ENCODE measurements at regions not wholly inside any gene's neighbourhood (a gene's known extent, or its start where the extent isn't known, plus 50 kb on each side); places are given as distances from the start of the nearest gene placed in this dataset.

GRCh38 chr20:1788044-1788443 is 107.2 kb upstream of the SIRPA start:
- Histone ChIP-seq H3K27me3 (ENCODE audit: low read depth, low read length) (peaks cover 64% of the 10 kb centered on the region), H3K36me3 (replicated peaks; ENCODE audit: low read depth, low read length) (no peaks in the 10 kb centered on the region), H3K27ac (ENCODE audit: low read length) (no peak overlapping the region), H2AFZ (ENCODE audit: low read depth, low read length) (no peak overlapping the region), H3K9me3 (ENCODE audit: insufficient read depth, low read length) (no peaks in the 10 kb centered on the region), H3K9ac (ENCODE audit: low read length) (no peak overlapping the region), H4K20me1 (ENCODE audit: insufficient read depth, low read length) (no peaks in the 10 kb centered on the region), H3K4me1 (ENCODE audit: low read length) (peaks cover 17% of the 10 kb centered on the region), H3K4me2 (ENCODE audit: low read length) (no peak overlapping the region), H3K4me3 (ENCODE audit: low read length) (no peak overlapping the region), H3K79me2 (ENCODE audit: low read length) (no peaks in the 10 kb centered on the region)
- TF ChIP-seq EZH2phosphoT487 (IDR thresholded peaks at IDR 0.05; ENCODE audit: low read depth) (no peak), CTCF (IDR thresholded peaks at IDR 0.05; ENCODE audit: low read depth, low read length) (no peak)

GRCh38 chr20:1786486-1786885 is 108.7 kb upstream of the SIRPA start:
- no peaks in the 10 kb centered on the region for H3K36me3 ChIP-seq (replicated peaks; ENCODE audit: low read depth, low read length)
- H3K9me3 ChIP-seq (ENCODE audit: insufficient read depth, low read length), result no peaks in the 10 kb centered on the region
- H2AFZ ChIP-seq (ENCODE audit: low read depth, low read length), result no peak overlapping the region
- H4K20me1 ChIP-seq (ENCODE audit: insufficient read depth, low read length), result no peaks in the 10 kb centered on the region
- H3K9ac ChIP-seq (ENCODE audit: low read length), result no peak overlapping the region
- TF ChIP-seq EZH2phosphoT487 (IDR thresholded peaks at IDR 0.05; ENCODE audit: low read depth) (no peak), CTCF (IDR thresholded peaks at IDR 0.05; ENCODE audit: low read depth, low read length) (no peak)
- H3K4me1 ChIP-seq (ENCODE audit: low read length), result peaks cover 20% of the 10 kb centered on the region
- H3K27me3 ChIP-seq (ENCODE audit: low read depth, low read length), result peaks cover 52% of the 10 kb centered on the region
- no peak overlapping the region for H3K4me3 ChIP-seq (ENCODE audit: low read length)
- H3K4me2 ChIP-seq (ENCODE audit: low read length), result no peak overlapping the region
- H3K27ac ChIP-seq (ENCODE audit: low read length), result no peak overlapping the region
- no peaks in the 10 kb centered on the region for H3K79me2 ChIP-seq (ENCODE audit: low read length)

GRCh38 chr20:1784586-1784985 is 110.6 kb upstream of the SIRPA start:
- H2AFZ ChIP-seq (ENCODE audit: low read depth, low read length), result no peak overlapping the region
- H3K9me3 ChIP-seq (ENCODE audit: insufficient read depth, low read length), result no peaks in the 10 kb centered on the region
- peaks cover 54% of the 10 kb centered on the region for H3K27me3 ChIP-seq (ENCODE audit: low read depth, low read length)
- TF ChIP-seq CTCF (IDR thresholded peaks at IDR 0.05; ENCODE audit: low read depth, low read length) (no peak), EZH2phosphoT487 (IDR thresholded peaks at IDR 0.05; ENCODE audit: low read depth) (no peak)
- H4K20me1 ChIP-seq (ENCODE audit: insufficient read depth, low read length), result no peaks in the 10 kb centered on the region
- no peaks in the 10 kb centered on the region for H3K79me2 ChIP-seq (ENCODE audit: low read length)
- no peak overlapping the region for H3K4me2 ChIP-seq (ENCODE audit: low read length)
- H3K36me3 ChIP-seq (replicated peaks; ENCODE audit: low read depth, low read length), result no peaks in the 10 kb centered on the region
- peaks cover 20% of the 10 kb centered on the region for H3K4me1 ChIP-seq (ENCODE audit: low read length)
- H3K27ac ChIP-seq (ENCODE audit: low read length), result no peak overlapping the region
- H3K9ac ChIP-seq (ENCODE audit: low read length), result no peak overlapping the region
- H3K4me3 ChIP-seq (ENCODE audit: low read length), result no peak overlapping the region

DNA sequence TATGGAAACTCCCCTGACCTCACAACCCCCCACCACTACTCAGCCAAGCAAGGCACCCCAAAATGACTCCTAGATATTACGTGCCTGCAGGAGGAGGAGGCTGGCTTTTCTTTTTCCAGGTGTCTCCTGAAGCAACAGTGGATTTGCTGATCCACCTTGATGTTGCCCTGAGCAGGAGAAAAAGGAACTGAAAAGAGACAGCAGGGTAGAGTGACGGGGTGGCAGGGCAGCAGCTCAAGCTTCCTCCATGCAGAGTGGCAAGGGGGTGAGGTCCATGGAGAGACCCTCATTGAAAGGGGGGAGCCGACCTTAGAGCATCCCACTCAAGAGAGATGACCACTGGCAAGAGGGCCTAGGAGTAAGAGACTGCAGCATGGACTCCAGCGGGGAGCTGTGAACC is 112.0 kb upstream of the SIRPA start:
- TF ChIP-seq CTCF (IDR thresholded peaks at IDR 0.05; ENCODE audit: low read depth, low read length) (no peak), EZH2phosphoT487 (IDR thresholded peaks at IDR 0.05; ENCODE audit: low read depth) (no peak)

More for the DNA sequence above, 112.0 kb upstream of the SIRPA start:
- H3K4me2 ChIP-seq (ENCODE audit: low read length), result peak overlapping the region; percentile 34
- H3K9ac ChIP-seq (ENCODE audit: low read length), result no peak overlapping the region
- no peak overlapping the region for H2AFZ ChIP-seq (ENCODE audit: low read depth, low read length)
- H3K36me3 ChIP-seq (replicated peaks; ENCODE audit: low read depth, low read length), result no peaks in the 10 kb centered on the region
- no peaks in the 10 kb centered on the region for H3K79me2 ChIP-seq (ENCODE audit: low read length)
- no peak overlapping the region for H3K27ac ChIP-seq (ENCODE audit: low read length)
- H3K27me3 ChIP-seq (ENCODE audit: low read depth, low read length), result peaks cover 45% of the 10 kb centered on the region
- H3K4me3 ChIP-seq (ENCODE audit: low read length), result no peak overlapping the region
- H3K4me1 ChIP-seq (ENCODE audit: low read length), result peaks cover 20% of the 10 kb centered on the region
- no peaks in the 10 kb centered on the region for H4K20me1 ChIP-seq (ENCODE audit: insufficient read depth, low read length)
- no peaks in the 10 kb centered on the region for H3K9me3 ChIP-seq (ENCODE audit: insufficient read depth, low read length)
